ENCODE measurements at regions not wholly inside any gene's neighbourhood (a gene's known extent, or its start where the extent isn't known, plus 50 kb on each side); places are given as distances from the start of the nearest gene placed in this dataset.
"Not testable (repeated sequence)": the region's sequence is repeated elsewhere in the genome, so short reads cannot be mapped to it uniquely, and the experiment has no call there.

DNA sequence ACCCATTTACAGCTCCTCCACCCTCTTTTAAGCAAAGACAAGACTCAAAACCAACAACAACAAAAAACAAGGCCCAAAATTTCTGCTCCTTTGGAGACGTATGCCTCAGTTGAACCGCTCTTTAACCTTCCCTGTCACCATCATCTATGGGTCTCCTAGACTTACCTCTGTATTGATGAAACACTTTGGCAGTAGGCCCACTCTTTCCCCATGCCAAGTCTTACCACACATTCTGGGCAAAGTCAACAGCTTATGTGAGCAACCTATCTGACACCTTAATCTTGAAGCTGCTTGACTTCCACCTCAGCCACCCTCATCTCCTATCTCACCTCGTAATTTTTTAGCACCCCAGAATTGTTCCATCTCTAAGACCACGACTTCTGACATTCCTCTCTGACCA lies 99.7 kb upstream of the CXorf66 start:
- no peak for DNase-seq

- DNase-seq = peak; percentile 46 to 49
These were observed 91.7 kb upstream of the CXorf66 start for GRCh38 chrX:140057001-140057411.

DNA sequence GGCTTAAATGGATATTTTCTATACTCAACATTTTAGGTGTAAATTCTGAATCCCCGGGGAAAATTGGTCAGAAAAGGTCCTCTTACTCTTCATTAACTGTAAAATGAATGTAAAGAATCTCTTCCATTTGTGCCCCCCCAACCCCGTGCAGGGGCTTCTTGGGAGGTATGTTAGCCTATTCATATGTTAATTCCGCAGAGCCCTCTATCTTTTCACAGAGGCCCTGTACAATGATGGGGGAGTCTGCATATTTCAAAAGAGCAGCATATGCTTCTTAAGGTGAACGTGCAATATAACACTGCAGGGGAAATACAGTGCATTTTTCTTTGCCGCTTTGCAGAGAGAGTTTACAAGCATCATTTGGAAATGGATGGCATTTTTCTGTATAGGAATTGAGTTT lies 88.5 kb upstream of the CXorf66 start:
- DNase-seq = no peak

DNA sequence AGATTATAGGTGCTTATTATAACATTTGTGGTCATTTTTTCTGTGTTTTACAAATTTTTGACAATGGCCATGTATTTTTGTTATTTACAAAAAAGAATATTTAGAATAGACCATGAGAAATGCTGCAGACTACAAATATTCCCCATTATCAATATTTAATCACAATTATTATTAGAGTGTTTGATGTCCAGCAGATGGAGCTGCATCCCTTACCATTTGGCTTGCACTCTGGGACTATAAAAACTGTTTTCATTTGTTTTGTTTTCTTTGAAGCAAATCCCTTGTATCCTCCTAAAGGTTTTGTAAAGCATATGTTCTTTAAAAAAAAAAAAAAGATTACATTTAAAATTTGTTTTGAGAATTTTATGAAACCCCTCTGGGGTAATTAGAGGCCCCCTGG lies 85.6 kb upstream of the CXorf66 start:
- peak in 1 of 2 donors; percentile 8 for DNase-seq

DNA sequence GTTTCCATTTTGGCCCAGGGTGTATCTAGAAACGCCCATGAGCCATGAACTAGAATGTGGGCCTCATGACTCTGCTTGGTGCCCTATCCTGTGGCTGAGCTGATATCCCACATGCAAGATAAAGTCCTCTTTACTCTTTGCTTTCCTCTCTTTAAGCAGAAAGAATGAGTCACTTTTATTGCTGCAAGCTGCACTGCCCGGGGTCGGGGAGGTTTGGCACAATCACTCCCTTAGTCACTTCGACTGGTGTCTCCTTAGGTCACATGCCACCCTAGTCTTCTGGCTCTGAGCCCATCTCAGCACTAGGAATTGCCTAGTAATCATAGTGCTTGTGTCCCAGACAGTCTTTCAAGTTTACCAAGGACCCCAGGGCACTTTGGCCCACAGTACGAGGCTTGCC lies 75.1 kb upstream of the CXorf66 start:
- no peak for DNase-seq

DNA sequence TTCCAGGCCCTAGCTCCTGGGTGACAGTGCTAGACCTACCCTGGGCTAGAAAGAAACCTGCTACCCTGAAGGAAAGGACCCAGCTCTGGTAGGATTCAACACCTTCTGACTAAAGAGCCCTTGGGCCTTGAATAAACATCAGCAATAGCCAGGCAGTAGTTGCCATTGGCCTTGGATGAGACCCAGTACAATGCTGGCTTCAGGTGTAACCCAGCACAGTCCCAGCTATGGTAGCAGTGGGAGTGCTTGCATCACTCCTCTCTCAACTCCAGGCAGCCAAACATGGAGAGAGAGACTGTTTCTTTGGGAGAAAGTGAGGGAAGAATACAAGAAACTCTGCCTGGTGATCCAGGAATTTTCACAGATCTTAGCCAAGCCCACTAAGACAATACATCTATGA lies 73.5 kb upstream of the CXorf66 start:
- no peak for DNase-seq

DNA sequence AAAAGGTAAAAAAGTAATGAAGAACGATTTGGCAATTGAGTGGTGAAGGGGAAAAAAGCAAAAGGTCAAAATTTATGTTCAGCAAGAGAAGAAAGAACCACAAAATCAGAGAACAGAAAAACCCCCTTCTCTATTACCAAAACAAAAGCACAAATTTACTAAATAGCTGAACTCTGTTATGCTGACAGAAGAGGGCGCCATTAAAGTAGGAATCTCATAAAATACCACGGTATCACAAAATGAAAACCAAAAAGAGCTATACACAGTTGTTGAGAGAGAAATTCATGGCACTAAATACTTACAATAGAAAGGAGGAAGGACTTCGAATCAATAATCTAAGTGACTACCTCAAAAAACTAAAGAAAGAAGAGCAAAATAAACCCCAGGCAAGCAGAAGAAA lies 69.6 kb upstream of the CXorf66 start:
- no peak for DNase-seq

DNA sequence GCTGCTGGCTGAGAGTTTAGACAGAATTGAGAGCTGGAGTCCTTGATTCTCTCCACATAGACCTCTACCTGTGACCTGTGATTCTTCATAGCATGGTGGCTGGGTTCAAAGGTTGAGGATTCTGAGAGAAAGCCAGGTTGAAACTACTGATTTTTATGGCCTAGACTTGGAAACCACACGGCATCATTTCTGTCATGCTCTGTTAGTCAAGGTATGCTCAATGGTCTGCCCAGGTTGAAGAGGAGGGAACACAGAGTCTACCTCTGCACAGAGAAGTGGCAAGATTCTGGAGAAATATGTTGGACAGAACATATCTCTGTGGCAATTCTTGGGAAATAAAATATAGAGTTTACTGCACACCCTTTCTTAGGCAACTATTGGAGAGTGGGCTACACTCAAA lies 57.2 kb upstream of the CXorf66 start:
- DNase-seq = no peak

GRCh38 chrX:140019134-140019533 lies 53.8 kb upstream of the CXorf66 start:
- DNase-seq = not testable (repeated sequence)

All from hippocampal formation (tissue), 2 donors.